H1 (cell line): ENCODE measurements at regions not wholly inside any gene's neighbourhood (a gene's known extent, or its start where the extent isn't known, plus 50 kb on each side); places are given as distances from the start of the nearest gene placed in this dataset.
A peak's percentile ranks its signal among the peaks of the same experiment; 100 is the strongest.

ENCODE experiments used
- CTCF ChIA-PET: fragments of 300-600 bp; sonication (Branson Sonifier 250); formaldehyde crosslinking; loops from one replicate; lab custom pipeline; 2021; ENCODE audit not compliant: partially characterized antibody; lab: Charles Lee
- POLR2A ChIA-PET: fragments of 300-600 bp; sonication (Branson Sonifier 250); formaldehyde crosslinking; loops from one replicate; lab custom pipeline; 2021; ENCODE audit warnings: inconsistent platforms; ENCODE audit not compliant: partially characterized antibody; lab: Charles Lee
- DNase-seq, 2 experiments: peaks; one replicate each; pipeline versions ENCODE4 v3.0.0 to v3.0.0-alpha.2; 2010 to 2022; ENCODE audit warnings: low spot score in 2 of 2, low read depth in 1 of 2, mixed read lengths in 1 of 2
- FAIRE-seq: peaks from 2 replicates; lab custom pipeline; 2011; peaks lifted over from hg19 to GRCh38; lab: Jason Lieb, UNC
- H2AFZ ChIP-seq: 2 replicates; pipeline ENCODE4 v1.8.1; 2012; ENCODE audit warnings: low read length, inconsistent platforms
- H2AK5ac ChIP-seq: 2 replicates; pipeline ENCODE4 v1.6.1; 2013; ENCODE audit warnings: low read depth, low read length
- H2BK120ac ChIP-seq: replicated peaks from 2 replicates; pipeline ENCODE3; 2013; ENCODE audit warnings: low read depth, low read length, inconsistent platforms
- H2BK12ac ChIP-seq: 2 replicates; pipeline ENCODE4 v1.6.1; 2013; ENCODE audit warnings: low read depth, low read length
- H2BK15ac ChIP-seq: 2 replicates; pipeline ENCODE4 v1.6.1; 2013; ENCODE audit warnings: low read length
- H2BK20ac ChIP-seq: 2 replicates; pipeline ENCODE4 v1.6.1; 2013; ENCODE audit warnings: low read length
- H2BK5ac ChIP-seq: 2 replicates; pipeline ENCODE4 v1.6.1; 2013; ENCODE audit warnings: low read depth, low read length
- H3K14ac ChIP-seq: 2 replicates; pipeline ENCODE4 v1.6.1; 2013; ENCODE audit warnings: inconsistent platforms; ENCODE audit not compliant: insufficient read length
- H3K18ac ChIP-seq: 2 replicates; pipeline ENCODE4 v1.6.1; 2013; ENCODE audit warnings: low read length; ENCODE audit errors: extremely low read depth
- H3K23ac ChIP-seq: 2 replicates; pipeline ENCODE4 v1.6.1; 2013; ENCODE audit warnings: inconsistent platforms; ENCODE audit not compliant: insufficient read length
- H3K23me2 ChIP-seq: 2 replicates; pipeline ENCODE4 v1.6.1; 2013; ENCODE audit warnings: low read depth, low read length
- H3K27ac ChIP-seq: 2 replicates; pipeline ENCODE4 v1.6.1; 2011; ENCODE audit warnings: low read depth, low read length, inconsistent platforms
- H3K27me3 ChIP-seq, 4 experiments: replicated peaks in 1 of 4; 1 replicate in 1 of 4; 2 replicates in 3 of 4; pipeline versions ENCODE4 v1.6.1 to v1.8.1; 2011 to 2013; ENCODE audit warnings: low read length in 3 of 4, mild to moderate bottlenecking in 3 of 4, inconsistent platforms in 2 of 4, mixed read lengths in 2 of 4, moderate library complexity in 1 of 4; ENCODE audit not compliant: control insufficient read depth in 3 of 4, insufficient read depth in 3 of 4; ENCODE audit errors: extremely low read depth in 1 of 4
- H3K36me3 ChIP-seq, 4 experiments: 2 replicates each; pipeline versions ENCODE4 v1.6.1 to v1.8.1; 2011 to 2013; ENCODE audit warnings: mild to moderate bottlenecking in 4 of 4, low read length in 3 of 4, moderate library complexity in 2 of 4, control low read depth in 1 of 4, inconsistent platforms in 1 of 4; ENCODE audit not compliant: insufficient read depth in 4 of 4, control insufficient read depth in 2 of 4
- H3K4ac ChIP-seq: replicated peaks from 2 replicates; pipeline ENCODE3; 2013; ENCODE audit warnings: low read length, low read depth, mixed read lengths, inconsistent platforms; ENCODE audit not compliant: insufficient read length
- H3K4me1 ChIP-seq, 4 experiments: replicated peaks in 1 of 4; 1 replicate in 1 of 4; 2 replicates in 3 of 4; pipeline versions ENCODE4 v1.6.1 to v1.8.1; 2011 to 2013; ENCODE audit warnings: low read length in 3 of 4, inconsistent platforms in 2 of 4, mixed read lengths in 1 of 4; ENCODE audit not compliant: insufficient read depth in 4 of 4, control insufficient read depth in 3 of 4
- H3K4me2 ChIP-seq, 2 experiments: 2 replicates each; pipeline versions ENCODE4 v1.6.1 to v1.8.1; 2011 to 2013; ENCODE audit warnings: low read depth in 2 of 2, low read length in 2 of 2, control low read depth in 1 of 2, inconsistent platforms in 1 of 2, mild to moderate bottlenecking in 1 of 2; ENCODE audit not compliant: insufficient read depth in 1 of 2
- H3K4me3 ChIP-seq, 4 experiments: fragments of 200-600, 300-600 bp in 1 of 4; sonication (generic), shearing (Covaris generic), sonication (Bioruptor Twin) in 1 of 4; 2 replicates each; pipeline versions ENCODE4 v1.5.1 to v1.8.1; 2011 to 2016; ENCODE audit warnings: low read length in 4 of 4, low read depth in 3 of 4, control low read depth in 2 of 4, inconsistent platforms in 2 of 4, mild to moderate bottlenecking in 2 of 4, mixed read lengths in 1 of 4, moderate library complexity in 1 of 4; ENCODE audit not compliant: insufficient read depth in 2 of 4; ENCODE audit errors: extremely low read depth in 1 of 4
- H3K56ac ChIP-seq: replicated peaks from 2 replicates; pipeline ENCODE3; 2013; ENCODE audit warnings: low read depth, mild to moderate bottlenecking, mixed read lengths, low read length, inconsistent platforms; ENCODE audit not compliant: insufficient read length
- H3K79me1 ChIP-seq: 2 replicates; pipeline ENCODE4 v1.6.1; 2013; ENCODE audit warnings: low read depth, low read length, control low read depth
- H3K79me2 ChIP-seq, 2 experiments: 2 replicates each; pipeline versions ENCODE4 v1.6.1 to v1.8.1; 2012 to 2013; ENCODE audit warnings: low read length in 2 of 2, mild to moderate bottlenecking in 2 of 2, inconsistent platforms in 1 of 2; ENCODE audit not compliant: insufficient read depth in 2 of 2, control insufficient read depth in 1 of 2
- H3K9ac ChIP-seq, 4 experiments: replicated peaks in 1 of 4; 1 replicate in 1 of 4; 2 replicates in 3 of 4; pipeline versions ENCODE4 v1.6.1 to v1.8.1; 2011 to 2013; ENCODE audit warnings: low read depth in 3 of 4, low read length in 3 of 4, control low read depth in 2 of 4, mild to moderate bottlenecking in 2 of 4, moderate library complexity in 2 of 4, inconsistent platforms in 1 of 4; ENCODE audit errors: extremely low read depth in 1 of 4
- H3K9me3 ChIP-seq, 2 experiments: 2 replicates each; pipeline versions ENCODE4 v1.6.1 to v1.8.1; 2012 to 2013; ENCODE audit warnings: mild to moderate bottlenecking in 2 of 2, moderate library complexity in 2 of 2, control low read depth in 1 of 2, inconsistent platforms in 1 of 2, low read depth in 1 of 2, low read length in 1 of 2, mixed read lengths in 1 of 2; ENCODE audit not compliant: insufficient read depth in 2 of 2
- H4K20me1 ChIP-seq, 2 experiments: replicated peaks in 1 of 2; 2 replicates each; pipeline versions ENCODE3 to v1.8.1; 2011 to 2013; ENCODE audit warnings: inconsistent platforms in 2 of 2, low read length in 2 of 2, mild to moderate bottlenecking in 1 of 2; ENCODE audit not compliant: insufficient read depth in 2 of 2, control insufficient read depth in 1 of 2
- H4K5ac ChIP-seq: 2 replicates; pipeline ENCODE4 v1.6.1; 2013; ENCODE audit warnings: low read length, low read depth, mixed read lengths, inconsistent platforms; ENCODE audit not compliant: insufficient read length
- H4K8ac ChIP-seq: 2 replicates; pipeline ENCODE4 v1.8.0; 2013; ENCODE audit warnings: mild to moderate bottlenecking, moderate library complexity, low read length, inconsistent platforms; ENCODE audit not compliant: insufficient read depth; ENCODE audit errors: extremely low read depth
- H4K91ac ChIP-seq: replicated peaks from 2 replicates; pipeline ENCODE3; 2013; ENCODE audit warnings: low read length, mixed read lengths, inconsistent platforms; ENCODE audit not compliant: insufficient read length
- ASH2L ChIP-seq: fragments of 200-600, 300-600 bp; sonication (generic); IDR thresholded peaks from one replicate; pipeline ENCODE4 v1.7.1; 2017; ENCODE audit warnings: low read length
- CHD1 ChIP-seq: IDR thresholded peaks from 2 replicates; pipeline ENCODE4 v1.6.1; 2012; ENCODE audit warnings: low read depth, low read length, improper control_type of control experiment
- CREB1 ChIP-seq: IDR thresholded peaks from 2 replicates; pipeline ENCODE4 v1.6.1; 2012; ENCODE audit warnings: inconsistent platforms
- EP300 ChIP-seq, 2 experiments: IDR thresholded peaks; 1 replicate in 1 of 2; 2 replicates in 1 of 2; pipeline ENCODE4 v1.6.1; 2011 to 2012; ENCODE audit warnings: low read depth in 2 of 2, low read length in 2 of 2, mild to moderate bottlenecking in 2 of 2, borderline replicate concordance in 1 of 2, inconsistent platforms in 1 of 2, moderate library complexity in 1 of 2
- GABPA ChIP-seq: IDR thresholded peaks from 2 replicates; pipeline ENCODE4 v1.6.1; 2011; ENCODE audit warnings: mild to moderate bottlenecking, low read length, moderate library complexity, borderline replicate concordance; ENCODE audit not compliant: insufficient read depth
- JUND ChIP-seq: IDR thresholded peaks from 2 replicates; pipeline ENCODE4 v1.6.1; 2011; ENCODE audit warnings: mild to moderate bottlenecking, improper control_type of control experiment, low read length
- RAD21 ChIP-seq, 2 experiments: IDR thresholded peaks in 1 of 2; conservative IDR thresholded peaks in 1 of 2; 2 replicates each; pipeline ENCODE4 v1.6.1; 2011; ENCODE audit warnings: low read depth in 2 of 2, low read length in 2 of 2, improper control_type of control experiment in 1 of 2, inconsistent platforms in 1 of 2, mild to moderate bottlenecking in 1 of 2, moderate library complexity in 1 of 2
- RBBP5 ChIP-seq: IDR thresholded peaks from 2 replicates; pipeline ENCODE4 v1.7.1; 2012; ENCODE audit warnings: low read depth, mild to moderate bottlenecking, inconsistent platforms, low read length, moderate library complexity, borderline replicate concordance
- RFX5 ChIP-seq: IDR thresholded peaks from 2 replicates; pipeline ENCODE4 v1.6.1; 2011; ENCODE audit warnings: low read depth, low read length, improper control_type of control experiment, borderline replicate concordance
- SP1 ChIP-seq: IDR thresholded peaks from 2 replicates; pipeline ENCODE4 v1.6.1; 2011; ENCODE audit warnings: low read depth, low read length
- SUZ12 ChIP-seq: fragments of 200-600 bp; sonication (generic); IDR thresholded peaks from 2 replicates; pipeline ENCODE4 v1.6.1; 2012; ENCODE audit warnings: mild to moderate bottlenecking, inconsistent platforms, low read length, moderate library complexity, mixed read lengths
- TAF1 ChIP-seq: IDR thresholded peaks from 2 replicates; pipeline ENCODE4 v1.6.1; 2011; ENCODE audit warnings: mild to moderate bottlenecking, low read depth, low read length
- TAF7 ChIP-seq: optimal IDR thresholded peaks from 2 replicates; pipeline ENCODE3; 2011; ENCODE audit warnings: low read depth, mild to moderate bottlenecking, inconsistent platforms, low read length, moderate library complexity, borderline replicate concordance
- TBP ChIP-seq: IDR thresholded peaks from 2 replicates; pipeline ENCODE4 v1.6.1; 2011; ENCODE audit warnings: low read depth, low read length, improper control_type of control experiment
- TCF12 ChIP-seq: IDR thresholded peaks from 2 replicates; pipeline ENCODE4 v1.6.1; 2011; ENCODE audit warnings: low read depth, mild to moderate bottlenecking, low read length
- TEAD4 ChIP-seq: IDR thresholded peaks from 2 replicates; pipeline ENCODE4 v1.6.1; 2012; ENCODE audit warnings: low read depth, low read length, inconsistent platforms, mixed read lengths
- WGBS, 2 experiments: shearing (Covaris generic) in 1 of 2; methylation state at CpG; one replicate each; pipeline versions ENCODE4 v1.1.6 to v1.1.7; 2013 to 2015; ENCODE audit warnings: low lambda C conversion rate in 2 of 2, mixed read lengths in 2 of 2, inconsistent platforms in 1 of 2, low coverage in 1 of 2, missing lambda C conversion rate in 1 of 2; ENCODE audit not compliant: insufficient replicate concordance in 2 of 2, insufficient coverage in 1 of 2, insufficient read length in 1 of 2; ENCODE audit errors: extremely low coverage in 1 of 2, missing lambda C conversion rate in 1 of 2; 5-methylcytosine and 5-hydroxymethylcytosine counted together

GRCh38 chr5:174829511-174829864, 105.1 kb downstream of the MSX2 start:
- Histone ChIP-seq H4K91ac (no peak overlapping the region), H2BK20ac (no peak overlapping the region), H4K20me1 (no peaks in the 10 kb centered on the region), H2AK5ac (no peak overlapping the region), H3K4me2 (no peak overlapping the region), H4K5ac (no peak overlapping the region), H3K4me3 (no peak overlapping the region), H3K27ac (no peak overlapping the region), H3K18ac (no peak overlapping the region), H3K23ac (no peak overlapping the region), H3K14ac (no peak overlapping the region), H2BK120ac (no peak overlapping the region), H3K79me1 (no peaks in the 10 kb centered on the region), H3K9me3 (no peaks in the 10 kb centered on the region), H2BK5ac (no peak overlapping the region), H3K79me2 (no peaks in the 10 kb centered on the region), H2BK15ac (no peak overlapping the region), H3K27me3 (no peaks in the 10 kb centered on the region), H3K23me2 (no peaks in the 10 kb centered on the region), H3K56ac (no peak overlapping the region), H3K36me3 (no peaks in the 10 kb centered on the region), H2BK12ac (no peak overlapping the region), H3K4ac (no peak overlapping the region), H3K4me1 (no peaks in the 10 kb centered on the region), H4K8ac (no peak overlapping the region), H3K9ac (no peak overlapping the region), H2AFZ (peak overlapping the region; percentile 38; the same call in 1 of the 2 replicates)
- 70% methylated on average over 5 of the region's 5 CpGs; no CpG with 5 or more reads in 1 of the 2 experiments for WGBS, 2 experiments
- DNase-seq = no peak
- CTCF ChIA-PET = interaction anchor here (1.5 kb wide), 1 partner anchor 10 kb away, joined by 5 read pairs; no protein-coding TSS in a partner anchor
- FAIRE-seq = no peak
- POLR2A ChIA-PET = no interaction called here
- TF ChIP-seq TAF7 = no peak
- TF ChIP-seq ASH2L = no peak
- TF ChIP-seq EP300 (IDR thresholded peaks at IDR 0.05; ENCODE audit: borderline replicate concordance in 1 of 2, low read depth in 2 of 2, low read length in 2 of 2) = no peak
- no peak for TF ChIP-seq SP1
- no peak for TF ChIP-seq TEAD4
- TF ChIP-seq GABPA = no peak
- TF ChIP-seq RFX5 = no peak
- no peak for TF ChIP-seq TCF12
- TF ChIP-seq CHD1 = no peak
- TF ChIP-seq SUZ12 = no peak
- no peak for TF ChIP-seq TBP
- TF ChIP-seq TAF1 = no peak
- TF ChIP-seq RBBP5 = no peak
- TF ChIP-seq CREB1 = no peak
- TF ChIP-seq JUND = no peak
- no peak for TF ChIP-seq RAD21 (IDR thresholded peaks at IDR 0.05 in 1 of 2, conservative IDR thresholded peaks at IDR 0.05 in 1 of 2; ENCODE audit: low read depth in 2 of 2, low read length in 2 of 2)
